PFSK-1 (cell line): ENCODE measurements at regions not wholly inside any gene's neighbourhood (a gene's known extent, or its start where the extent isn't known, plus 50 kb on each side); places are given as distances from the start of the nearest gene placed in this dataset.

Source experiments
- POLR2AphosphoS5 ChIP-seq: IDR thresholded peaks from 2 replicates; pipeline ENCODE4 v1.6.1; 2012; ENCODE audit warnings: low read depth, mild to moderate bottlenecking, control low read depth, low read length, moderate library complexity
- REST ChIP-seq, 2 experiments: IDR thresholded peaks; 2 replicates each; pipeline versions ENCODE4 v1.6.1 to v1.8.0; 2011 to 2012; ENCODE audit warnings: low read depth in 2 of 2, low read length in 2 of 2, control low read depth in 1 of 2, inconsistent platforms in 1 of 2, mild to moderate bottlenecking in 1 of 2, moderate library complexity in 1 of 2; ENCODE audit not compliant: insufficient read depth in 1 of 2
- SIN3A ChIP-seq: IDR thresholded peaks from 2 replicates; pipeline ENCODE4 v1.6.1; 2012; ENCODE audit warnings: mild to moderate bottlenecking, low read length, moderate library complexity, borderline replicate concordance; ENCODE audit not compliant: insufficient read depth
- TAF1 ChIP-seq: IDR thresholded peaks from 2 replicates; pipeline ENCODE4 v1.6.1; 2012; ENCODE audit warnings: low read length, control low read depth, borderline replicate concordance; ENCODE audit not compliant: insufficient read depth

- TF ChIP-seq TAF1, result no peak
- no peak for TF ChIP-seq REST (IDR thresholded peaks at IDR 0.05; ENCODE audit: insufficient read depth in 1 of 2, low read depth in 2 of 2, low read length in 2 of 2)
- TF ChIP-seq SIN3A, result no peak
- TF ChIP-seq POLR2AphosphoS5, result no peak
Measured at GRCh38 chr16:47907109-47907508, 248.7 kb downstream of the ABCC12 start.
